Spleen (tissue), 7 donors: ENCODE measurements at regions not wholly inside any gene's neighbourhood (a gene's known extent, or its start where the extent isn't known, plus 50 kb on each side); places are given as distances from the start of the nearest gene placed in this dataset.

Experiments
- CTCF ChIP-seq, 11 experiments: fragments of 200-600 bp in 7 of 11; fragments of 450-650 bp in 4 of 11; sonication (generic) in 4 of 11; IDR thresholded peaks in 8 of 11; conservative IDR thresholded peaks in 3 of 11; 1 replicate in 7 of 11; 2 replicates in 4 of 11; pipeline versions ENCODE4 v1.4.0 to v1.8.0; 2016 to 2021; ENCODE audit warnings: antibody characterized with exemption in 11 of 11, inconsistent platforms in 4 of 11, mild to moderate bottlenecking in 1 of 11
- POLR2A ChIP-seq, 3 donors: fragments of 450-650 bp; IDR thresholded peaks; one replicate each; pipeline ENCODE4 v1.5.1; 2017; ENCODE audit warnings: antibody characterized with exemption in 3 of 3, mild to moderate bottlenecking in 1 of 3
- POLR2AphosphoS5 ChIP-seq, 3 donors: sonication (generic); formaldehyde crosslinking; IDR thresholded peaks; one replicate each; pipeline ENCODE4 v1.5.1; 2017; ENCODE audit warnings: antibody characterized with exemption in 3 of 3
- donor health status: DM: no; HTN: no; CAD: no; lungs with moderate emphysema.
- donor health status: DM: no; HTN: no; CAD: no.
- donor health status: DM: no; HTN: no; CAD: no.

GRCh38 chr2:43146083-43146482 lies 80.3 kb downstream of the ZFP36L2 start:
- TF ChIP-seq CTCF (IDR thresholded peaks at IDR 0.05 in 8 of 11, conservative IDR thresholded peaks at IDR 0.05 in 3 of 11) (no peak), POLR2A (IDR thresholded peaks at IDR 0.05) (no peak), POLR2AphosphoS5 (IDR thresholded peaks at IDR 0.05) (no peak)
